ENCODE measurements at regions not wholly inside any gene's neighbourhood (a gene's known extent, or its start where the extent isn't known, plus 50 kb on each side); places are given as distances from the start of the nearest gene placed in this dataset.

DNA sequence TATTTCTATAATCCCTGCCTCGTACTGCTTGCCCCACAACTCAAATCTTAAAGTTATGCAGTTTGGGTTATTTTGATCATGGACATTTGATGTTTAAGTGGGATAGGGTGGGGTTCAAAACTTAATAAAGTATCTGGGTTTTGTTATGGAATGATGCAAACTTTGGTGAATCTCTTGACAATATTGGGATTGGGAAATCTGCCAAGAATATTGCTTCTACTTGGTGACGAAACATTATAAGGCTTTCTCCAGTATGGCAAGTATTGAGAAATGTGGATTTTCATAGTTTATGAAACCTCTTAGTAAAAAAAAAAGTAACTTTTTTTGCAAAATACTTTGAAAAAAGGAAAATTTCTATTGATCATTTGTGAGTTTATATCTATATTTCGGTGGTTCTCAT is 130.8 kb upstream of the SFRP2 start:
- H4K20me1 ChIP-seq (ENCODE audit: low read length) = no peaks in the 10 kb centered on the region
- no peaks in the 10 kb centered on the region for H3K36me3 ChIP-seq (ENCODE audit: low read depth, low read length)
- H3K4me3 ChIP-seq (ENCODE audit: low read length) = no peak overlapping the region
- no peaks in the 10 kb centered on the region for H3K4me1 ChIP-seq (ENCODE audit: insufficient read depth, low read length)
- POLR2A ChIA-PET (ENCODE audit: unreplicated experiment) = no interaction called here
- no peak for TF ChIP-seq EZH2phosphoT487 (IDR thresholded peaks at IDR 0.05; ENCODE audit: borderline replicate concordance, low read length)
- no peak for TF ChIP-seq EZH2 (IDR thresholded peaks at IDR 0.05; ENCODE audit: low read length, unreplicated experiment)
- TF ChIP-seq, protein P1, sequence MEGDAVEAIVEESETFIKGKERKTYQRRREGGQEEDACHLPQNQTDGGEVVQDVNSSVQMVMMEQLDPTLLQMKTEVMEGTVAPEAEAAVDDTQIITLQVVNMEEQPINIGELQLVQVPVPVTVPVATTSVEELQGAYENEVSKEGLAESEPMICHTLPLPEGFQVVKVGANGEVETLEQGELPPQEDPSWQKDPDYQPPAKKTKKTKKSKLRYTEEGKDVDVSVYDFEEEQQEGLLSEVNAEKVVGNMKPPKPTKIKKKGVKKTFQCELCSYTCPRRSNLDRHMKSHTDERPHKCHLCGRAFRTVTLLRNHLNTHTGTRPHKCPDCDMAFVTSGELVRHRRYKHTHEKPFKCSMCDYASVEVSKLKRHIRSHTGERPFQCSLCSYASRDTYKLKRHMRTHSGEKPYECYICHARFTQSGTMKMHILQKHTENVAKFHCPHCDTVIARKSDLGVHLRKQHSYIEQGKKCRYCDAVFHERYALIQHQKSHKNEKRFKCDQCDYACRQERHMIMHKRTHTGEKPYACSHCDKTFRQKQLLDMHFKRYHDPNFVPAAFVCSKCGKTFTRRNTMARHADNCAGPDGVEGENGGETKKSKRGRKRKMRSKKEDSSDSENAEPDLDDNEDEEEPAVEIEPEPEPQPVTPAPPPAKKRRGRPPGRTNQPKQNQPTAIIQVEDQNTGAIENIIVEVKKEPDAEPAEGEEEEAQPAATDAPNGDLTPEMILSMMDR (conservative IDR thresholded peaks at IDR 0.05; ENCODE audit: low read depth, low read length) = no peak
- ATAC-seq = no peak
- CTCF ChIA-PET = no interaction called here
- no peaks in the 10 kb centered on the region for H3K79me2 ChIP-seq (ENCODE audit: low read length)
- no peak overlapping the region for H3K9ac ChIP-seq (ENCODE audit: low read length)
- H3K27ac ChIP-seq (ENCODE audit: low read length) = no peak overlapping the region
- intact Hi-C loops (cut with micrococcal nuclease) = no loop called here
- H3K9me2 ChIP-seq (replicated peaks; ENCODE audit: low read length) = no peaks in the 10 kb centered on the region
- no peaks in the 10 kb centered on the region for H3F3A ChIP-seq (ENCODE audit: low read length, unreplicated experiment)
- H2AFZ ChIP-seq (ENCODE audit: low read length) = no peak overlapping the region
- H3K27me3 ChIP-seq (ENCODE audit: low read length) = peaks cover 37% of the 10 kb centered on the region
- no peak for DNase-seq
- BruUV-seq (replicated peaks) = no TSS peak
- no peaks in the 10 kb centered on the region for H3K9me3 ChIP-seq (ENCODE audit: low read length)
- no peak overlapping the region for H3K4me2 ChIP-seq (ENCODE audit: low read length)

DNA sequence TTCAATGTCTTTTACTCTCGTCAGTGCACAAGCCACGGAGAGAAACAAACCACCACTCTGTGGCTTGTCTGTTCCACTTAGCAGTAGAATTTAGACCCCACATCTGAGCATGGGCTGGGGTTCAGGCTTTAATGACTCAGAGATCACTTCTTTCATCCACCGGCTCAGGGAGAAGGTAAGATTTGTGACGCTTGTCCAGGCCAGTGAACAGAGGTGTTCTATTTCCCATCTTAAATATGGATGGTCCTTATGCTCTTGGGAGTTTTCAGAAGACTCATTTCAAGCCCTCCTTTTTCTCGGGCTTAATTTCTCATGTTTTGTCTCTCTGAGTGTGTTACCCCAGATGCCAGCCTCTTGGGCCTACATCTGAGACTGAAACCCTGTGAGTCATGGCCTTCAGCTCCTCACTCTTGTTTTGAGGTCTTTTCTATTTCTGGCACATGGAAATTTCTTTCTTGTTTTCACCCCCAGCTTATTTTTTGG is 127.4 kb upstream of the SFRP2 start:
- H3K27me3 ChIP-seq (ENCODE audit: low read length) = peaks cover 29% of the 10 kb centered on the region; the same call in 1 of the 2 replicates
- ChIA-PET POLR2A (ENCODE audit: unreplicated experiment) (no interaction called here), CTCF (no interaction called here)
- H3F3A ChIP-seq (ENCODE audit: low read length, unreplicated experiment) = no peaks in the 10 kb centered on the region
- no peak overlapping the region for H2AFZ ChIP-seq (ENCODE audit: low read length)
- H3K79me2 ChIP-seq (ENCODE audit: low read length) = no peaks in the 10 kb centered on the region
- H3K9me2 ChIP-seq (replicated peaks; ENCODE audit: low read length) = no peaks in the 10 kb centered on the region
- ATAC-seq (no peak), DNase-seq (no peak)
- H3K4me1 ChIP-seq (ENCODE audit: insufficient read depth, low read length) = no peaks in the 10 kb centered on the region
- H4K20me1 ChIP-seq (ENCODE audit: low read length) = no peaks in the 10 kb centered on the region
- no peak overlapping the region for H3K4me3 ChIP-seq (ENCODE audit: low read length)
- H3K27ac ChIP-seq (ENCODE audit: low read length) = no peak overlapping the region
- no TSS peak for BruUV-seq (replicated peaks)
- H3K36me3 ChIP-seq (ENCODE audit: low read depth, low read length) = no peaks in the 10 kb centered on the region
- H3K4me2 ChIP-seq (ENCODE audit: low read length) = no peak overlapping the region
- TF ChIP-seq EZH2phosphoT487 (IDR thresholded peaks at IDR 0.05; ENCODE audit: borderline replicate concordance, low read length) (no peak), EZH2 (IDR thresholded peaks at IDR 0.05; ENCODE audit: low read length, unreplicated experiment) (no peak)
- TF ChIP-seq, protein P1 (conservative IDR thresholded peaks at IDR 0.05; ENCODE audit: low read depth, low read length) = no peak
- no peak overlapping the region for H3K9ac ChIP-seq (ENCODE audit: low read length)
- intact Hi-C loops (cut with micrococcal nuclease) = no loop called here
- no peaks in the 10 kb centered on the region for H3K9me3 ChIP-seq (ENCODE audit: low read length)

DNA sequence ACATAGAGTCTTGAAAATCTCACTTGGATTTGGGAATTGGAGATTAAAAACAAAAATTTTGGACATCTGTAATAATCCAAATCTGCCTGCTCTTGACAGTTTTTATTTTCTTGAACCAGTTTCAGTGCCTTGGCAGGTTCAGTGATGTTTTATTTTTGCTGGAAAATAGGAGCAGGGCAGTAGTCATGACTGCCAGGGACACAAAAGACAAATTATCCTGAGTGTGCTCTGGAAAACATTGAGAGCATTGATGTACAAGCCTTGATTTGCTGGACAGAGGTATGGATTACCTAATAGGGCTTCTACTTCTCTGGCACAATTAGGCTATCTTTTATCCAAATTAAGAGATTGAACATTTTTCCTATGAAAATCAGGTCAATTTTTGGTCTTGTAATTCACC is 123.4 kb upstream of the SFRP2 start:
- CTCF ChIA-PET = no interaction called here
- no peak overlapping the region for H3K9ac ChIP-seq (ENCODE audit: low read length)
- DNase-seq (no peak), ATAC-seq (no peak)
- no peaks in the 10 kb centered on the region for H3K36me3 ChIP-seq (ENCODE audit: low read depth, low read length)
- H3K27ac ChIP-seq (ENCODE audit: low read length) = no peak overlapping the region
- H3K9me3 ChIP-seq (ENCODE audit: low read length) = no peaks in the 10 kb centered on the region
- BruUV-seq (replicated peaks) = no TSS peak
- H3F3A ChIP-seq (ENCODE audit: low read length, unreplicated experiment) = no peaks in the 10 kb centered on the region
- H3K27me3 ChIP-seq (ENCODE audit: low read length) = peaks cover 18% of the 10 kb centered on the region
- POLR2A ChIA-PET (ENCODE audit: unreplicated experiment) = no interaction called here
- no peak overlapping the region for H3K4me2 ChIP-seq (ENCODE audit: low read length)
- TF ChIP-seq EZH2 (IDR thresholded peaks at IDR 0.05; ENCODE audit: low read length, unreplicated experiment) (no peak), EZH2phosphoT487 (IDR thresholded peaks at IDR 0.05; ENCODE audit: borderline replicate concordance, low read length) (no peak)
- TF ChIP-seq, protein P1 (conservative IDR thresholded peaks at IDR 0.05; ENCODE audit: low read depth, low read length) = no peak
- H3K4me1 ChIP-seq (ENCODE audit: insufficient read depth, low read length) = no peaks in the 10 kb centered on the region
- intact Hi-C loops (cut with micrococcal nuclease) = no loop called here
- no peaks in the 10 kb centered on the region for H3K79me2 ChIP-seq (ENCODE audit: low read length)
- H3K4me3 ChIP-seq (ENCODE audit: low read length) = no peak overlapping the region
- H2AFZ ChIP-seq (ENCODE audit: low read length) = no peak overlapping the region
- H4K20me1 ChIP-seq (ENCODE audit: low read length) = no peaks in the 10 kb centered on the region
- H3K9me2 ChIP-seq (replicated peaks; ENCODE audit: low read length) = no peaks in the 10 kb centered on the region
